GM23338 (cell line): ENCODE measurements at regions not wholly inside any gene's neighbourhood (a gene's known extent, or its start where the extent isn't known, plus 50 kb on each side); places are given as distances from the start of the nearest gene placed in this dataset.

Experiments
- CREB1 ChIP-seq: fragments of 250-450 bp; sonication (Bioruptor Pico); IDR thresholded peaks from 2 replicates; pipeline ENCODE4 v1.5.0; 2020; ENCODE audit warnings: low read depth, mild to moderate bottlenecking, moderate library complexity
- EZH2 ChIP-seq: fragments of 200-600 bp; sonication (generic); IDR thresholded peaks from one replicate; pipeline ENCODE4 v1.8.0; 2017; ENCODE audit warnings: antibody characterized with exemption, mild to moderate bottlenecking, low read depth; ENCODE audit not compliant: unreplicated experiment
- EZH2phosphoT487 ChIP-seq: fragments of 200-600 bp; sonication (generic); IDR thresholded peaks from one replicate; pipeline ENCODE4 v1.8.1; 2018; ENCODE audit warnings: antibody characterized with exemption; ENCODE audit not compliant: unreplicated experiment
- JUNB ChIP-seq: IDR thresholded peaks from one replicate; pipeline ENCODE4 v1.6.1; 2016; ENCODE audit warnings: antibody characterized with exemption; ENCODE audit not compliant: unreplicated experiment
- NANOG ChIP-seq: IDR thresholded peaks from 2 replicates; pipeline ENCODE4 v1.6.1; 2016; ENCODE audit warnings: antibody characterized with exemption, borderline replicate concordance
- POLR2AphosphoS5 ChIP-seq: IDR thresholded peaks from 2 replicates; pipeline ENCODE4 v1.6.1; 2016; ENCODE audit warnings: antibody characterized with exemption, low read depth
- STAT1 ChIP-seq: IDR thresholded peaks from one replicate; pipeline ENCODE4 v1.6.1; 2016; ENCODE audit warnings: antibody characterized with exemption; ENCODE audit not compliant: unreplicated experiment
- ZNF114 ChIP-seq: fragments of 250-450 bp; sonication (Bioruptor Pico); IDR thresholded peaks from 2 replicates; pipeline ENCODE4 v1.5.0; 2020; ENCODE audit warnings: mild to moderate bottlenecking, moderate library complexity
- ZNF331 ChIP-seq: fragments of 250-450 bp; sonication (Bioruptor Pico); IDR thresholded peaks from 2 replicates; pipeline ENCODE4 v1.5.0; 2020; ENCODE audit warnings: low read depth, mild to moderate bottlenecking, moderate library complexity
- TF ChIP-seq, protein P1 (sequence below), 2 experiments: fragments of 200-600 bp in 1 of 2; sonication (generic) in 1 of 2; conservative IDR thresholded peaks; 2 replicates each; pipeline versions ENCODE4 v1.5.1 to v1.6.1; 2016 to 2017; ENCODE audit warnings: antibody characterized with exemption in 2 of 2, low read depth in 2 of 2, mild to moderate bottlenecking in 2 of 2, moderate library complexity in 1 of 2
- TF ChIP-seq, protein P2 (sequence below): IDR thresholded peaks from one replicate; pipeline ENCODE4 v1.6.1; 2018; ENCODE audit warnings: antibody characterized with exemption; ENCODE audit not compliant: unreplicated experiment
- TF ChIP-seq, protein P3 (sequence below): IDR thresholded peaks from 2 replicates; pipeline ENCODE4 v1.6.1; 2016; ENCODE audit warnings: antibody characterized with exemption

DNA sequence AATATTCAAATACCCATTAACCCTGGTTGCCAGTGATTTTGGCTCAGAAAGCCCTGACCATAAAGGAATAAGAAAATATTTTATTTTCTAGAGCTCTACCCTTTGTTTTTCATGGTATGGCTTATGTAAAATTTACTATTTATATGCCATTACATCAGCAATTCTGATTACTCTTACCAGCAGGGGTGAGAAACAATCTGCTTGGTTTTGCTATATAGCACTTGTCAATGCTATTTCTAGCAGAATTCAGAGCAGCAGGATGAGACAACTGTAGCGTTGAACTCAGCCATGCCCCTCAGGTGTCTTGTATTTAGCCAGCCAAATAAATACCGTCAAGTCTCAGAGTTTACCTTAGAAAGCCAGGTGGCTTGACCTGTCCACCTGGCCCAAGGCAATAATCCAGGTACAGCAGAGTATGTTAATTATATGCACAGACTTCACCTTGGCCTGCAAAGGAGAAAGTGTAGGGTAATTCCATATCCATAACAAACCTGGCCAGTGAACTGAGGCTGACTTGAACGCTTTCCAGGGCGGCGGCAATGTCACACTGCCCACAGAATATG is 1303.5 kb downstream of the RAPGEF2 start:
- TF ChIP-seq, protein P1, sequence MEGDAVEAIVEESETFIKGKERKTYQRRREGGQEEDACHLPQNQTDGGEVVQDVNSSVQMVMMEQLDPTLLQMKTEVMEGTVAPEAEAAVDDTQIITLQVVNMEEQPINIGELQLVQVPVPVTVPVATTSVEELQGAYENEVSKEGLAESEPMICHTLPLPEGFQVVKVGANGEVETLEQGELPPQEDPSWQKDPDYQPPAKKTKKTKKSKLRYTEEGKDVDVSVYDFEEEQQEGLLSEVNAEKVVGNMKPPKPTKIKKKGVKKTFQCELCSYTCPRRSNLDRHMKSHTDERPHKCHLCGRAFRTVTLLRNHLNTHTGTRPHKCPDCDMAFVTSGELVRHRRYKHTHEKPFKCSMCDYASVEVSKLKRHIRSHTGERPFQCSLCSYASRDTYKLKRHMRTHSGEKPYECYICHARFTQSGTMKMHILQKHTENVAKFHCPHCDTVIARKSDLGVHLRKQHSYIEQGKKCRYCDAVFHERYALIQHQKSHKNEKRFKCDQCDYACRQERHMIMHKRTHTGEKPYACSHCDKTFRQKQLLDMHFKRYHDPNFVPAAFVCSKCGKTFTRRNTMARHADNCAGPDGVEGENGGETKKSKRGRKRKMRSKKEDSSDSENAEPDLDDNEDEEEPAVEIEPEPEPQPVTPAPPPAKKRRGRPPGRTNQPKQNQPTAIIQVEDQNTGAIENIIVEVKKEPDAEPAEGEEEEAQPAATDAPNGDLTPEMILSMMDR (conservative IDR thresholded peaks at IDR 0.05; ENCODE audit: low read depth in 2 of 2): no peak
- TF ChIP-seq, protein P2, sequence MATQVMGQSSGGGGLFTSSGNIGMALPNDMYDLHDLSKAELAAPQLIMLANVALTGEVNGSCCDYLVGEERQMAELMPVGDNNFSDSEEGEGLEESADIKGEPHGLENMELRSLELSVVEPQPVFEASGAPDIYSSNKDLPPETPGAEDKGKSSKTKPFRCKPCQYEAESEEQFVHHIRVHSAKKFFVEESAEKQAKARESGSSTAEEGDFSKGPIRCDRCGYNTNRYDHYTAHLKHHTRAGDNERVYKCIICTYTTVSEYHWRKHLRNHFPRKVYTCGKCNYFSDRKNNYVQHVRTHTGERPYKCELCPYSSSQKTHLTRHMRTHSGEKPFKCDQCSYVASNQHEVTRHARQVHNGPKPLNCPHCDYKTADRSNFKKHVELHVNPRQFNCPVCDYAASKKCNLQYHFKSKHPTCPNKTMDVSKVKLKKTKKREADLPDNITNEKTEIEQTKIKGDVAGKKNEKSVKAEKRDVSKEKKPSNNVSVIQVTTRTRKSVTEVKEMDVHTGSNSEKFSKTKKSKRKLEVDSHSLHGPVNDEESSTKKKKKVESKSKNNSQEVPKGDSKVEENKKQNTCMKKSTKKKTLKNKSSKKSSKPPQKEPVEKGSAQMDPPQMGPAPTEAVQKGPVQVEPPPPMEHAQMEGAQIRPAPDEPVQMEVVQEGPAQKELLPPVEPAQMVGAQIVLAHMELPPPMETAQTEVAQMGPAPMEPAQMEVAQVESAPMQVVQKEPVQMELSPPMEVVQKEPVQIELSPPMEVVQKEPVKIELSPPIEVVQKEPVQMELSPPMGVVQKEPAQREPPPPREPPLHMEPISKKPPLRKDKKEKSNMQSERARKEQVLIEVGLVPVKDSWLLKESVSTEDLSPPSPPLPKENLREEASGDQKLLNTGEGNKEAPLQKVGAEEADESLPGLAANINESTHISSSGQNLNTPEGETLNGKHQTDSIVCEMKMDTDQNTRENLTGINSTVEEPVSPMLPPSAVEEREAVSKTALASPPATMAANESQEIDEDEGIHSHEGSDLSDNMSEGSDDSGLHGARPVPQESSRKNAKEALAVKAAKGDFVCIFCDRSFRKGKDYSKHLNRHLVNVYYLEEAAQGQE: no peak
- TF ChIP-seq CREB1 (CRISPR knock-in tag) (no peak), POLR2AphosphoS5 (no peak), EZH2 (no peak), EZH2phosphoT487 (no peak), JUNB (no peak), NANOG (no peak), ZNF114 (CRISPR knock-in tag) (no peak), STAT1 (no peak), ZNF331 (no peak)
- TF ChIP-seq, protein P3, sequence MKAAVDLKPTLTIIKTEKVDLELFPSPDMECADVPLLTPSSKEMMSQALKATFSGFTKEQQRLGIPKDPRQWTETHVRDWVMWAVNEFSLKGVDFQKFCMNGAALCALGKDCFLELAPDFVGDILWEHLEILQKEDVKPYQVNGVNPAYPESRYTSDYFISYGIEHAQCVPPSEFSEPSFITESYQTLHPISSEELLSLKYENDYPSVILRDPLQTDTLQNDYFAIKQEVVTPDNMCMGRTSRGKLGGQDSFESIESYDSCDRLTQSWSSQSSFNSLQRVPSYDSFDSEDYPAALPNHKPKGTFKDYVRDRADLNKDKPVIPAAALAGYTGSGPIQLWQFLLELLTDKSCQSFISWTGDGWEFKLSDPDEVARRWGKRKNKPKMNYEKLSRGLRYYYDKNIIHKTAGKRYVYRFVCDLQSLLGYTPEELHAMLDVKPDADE: no peak
